ENCODE measurements at regions not wholly inside any gene's neighbourhood (a gene's known extent, or its start where the extent isn't known, plus 50 kb on each side); places are given as distances from the start of the nearest gene placed in this dataset.

DNA sequence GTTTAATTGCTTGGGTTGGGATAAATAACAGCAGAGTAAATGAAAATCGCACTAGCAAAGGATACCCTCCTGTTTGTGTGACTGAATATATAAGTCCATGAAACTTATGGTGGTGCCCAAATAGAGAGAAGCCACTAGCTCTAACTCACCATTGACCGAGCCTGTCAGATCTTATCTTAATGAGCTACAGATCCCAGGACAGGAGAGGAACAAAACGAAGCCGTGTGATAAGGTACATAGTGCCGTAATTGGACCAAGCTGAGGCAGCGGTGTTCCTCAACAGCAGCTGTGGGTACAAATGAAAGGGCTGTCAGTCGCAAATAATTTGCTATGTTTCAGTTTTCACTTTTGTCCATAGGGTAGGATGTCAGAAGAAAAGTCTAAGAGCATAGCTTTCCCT lies 276.1 kb downstream of the PTBP2 start:
- ChIA-PET CTCF (no interaction called here), POLR2A (interaction anchor here (0.6 kb wide), 1 partner anchor 137 kb away, joined by 3 read pairs; no protein-coding TSS in a partner anchor)
- Histone ChIP-seq H3K36me3 (ENCODE audit: control insufficient read depth, insufficient read depth, low read length) (no peaks in the 10 kb centered on the region), H3K4me3 (ENCODE audit: low read depth, low read length) (no peak overlapping the region), H3K27me3 (ENCODE audit: control insufficient read depth, insufficient read depth, low read length) (no peaks in the 10 kb centered on the region)
- DNase-seq (ENCODE audit: low read depth) = no peak
- TF ChIP-seq, protein P1, sequence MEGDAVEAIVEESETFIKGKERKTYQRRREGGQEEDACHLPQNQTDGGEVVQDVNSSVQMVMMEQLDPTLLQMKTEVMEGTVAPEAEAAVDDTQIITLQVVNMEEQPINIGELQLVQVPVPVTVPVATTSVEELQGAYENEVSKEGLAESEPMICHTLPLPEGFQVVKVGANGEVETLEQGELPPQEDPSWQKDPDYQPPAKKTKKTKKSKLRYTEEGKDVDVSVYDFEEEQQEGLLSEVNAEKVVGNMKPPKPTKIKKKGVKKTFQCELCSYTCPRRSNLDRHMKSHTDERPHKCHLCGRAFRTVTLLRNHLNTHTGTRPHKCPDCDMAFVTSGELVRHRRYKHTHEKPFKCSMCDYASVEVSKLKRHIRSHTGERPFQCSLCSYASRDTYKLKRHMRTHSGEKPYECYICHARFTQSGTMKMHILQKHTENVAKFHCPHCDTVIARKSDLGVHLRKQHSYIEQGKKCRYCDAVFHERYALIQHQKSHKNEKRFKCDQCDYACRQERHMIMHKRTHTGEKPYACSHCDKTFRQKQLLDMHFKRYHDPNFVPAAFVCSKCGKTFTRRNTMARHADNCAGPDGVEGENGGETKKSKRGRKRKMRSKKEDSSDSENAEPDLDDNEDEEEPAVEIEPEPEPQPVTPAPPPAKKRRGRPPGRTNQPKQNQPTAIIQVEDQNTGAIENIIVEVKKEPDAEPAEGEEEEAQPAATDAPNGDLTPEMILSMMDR (IDR thresholded peaks at IDR 0.05; ENCODE audit: insufficient read depth, low read depth, low read length) = no peak

- TF ChIP-seq, protein P1 (IDR thresholded peaks at IDR 0.05; ENCODE audit: insufficient read depth, low read depth, low read length) = no peak
- no peaks in the 10 kb centered on the region for H3K27me3 ChIP-seq (ENCODE audit: control insufficient read depth, insufficient read depth, low read length)
- no peaks in the 10 kb centered on the region for H3K36me3 ChIP-seq (ENCODE audit: control insufficient read depth, insufficient read depth, low read length)
- DNase-seq (ENCODE audit: low read depth) = no peak
- ChIA-PET CTCF (no interaction called here), POLR2A (no interaction called here)
- no peak overlapping the region for H3K4me3 ChIP-seq (ENCODE audit: low read depth, low read length)
Observed at GRCh38 chr1:96998466-96998865, 276.9 kb downstream of the PTBP2 start.

- H3K4me3 ChIP-seq (ENCODE audit: low read depth, low read length) = no peak overlapping the region
- DNase-seq (ENCODE audit: low read depth) = no peak
- H3K36me3 ChIP-seq (ENCODE audit: control insufficient read depth, insufficient read depth, low read length) = no peaks in the 10 kb centered on the region
- H3K27me3 ChIP-seq (ENCODE audit: control insufficient read depth, insufficient read depth, low read length) = no peaks in the 10 kb centered on the region
- POLR2A ChIA-PET = no interaction called here
- TF ChIP-seq, protein P1 (IDR thresholded peaks at IDR 0.05; ENCODE audit: insufficient read depth, low read depth, low read length) = no peak
- CTCF ChIA-PET = no interaction called here
Observed at GRCh38 chr1:96999191-96999590, 277.6 kb downstream of the PTBP2 start.

- Histone ChIP-seq H3K36me3 (ENCODE audit: control insufficient read depth, insufficient read depth, low read length) (no peaks in the 10 kb centered on the region), H3K4me3 (ENCODE audit: low read depth, low read length) (no peak overlapping the region), H3K27me3 (ENCODE audit: control insufficient read depth, insufficient read depth, low read length) (no peaks in the 10 kb centered on the region)
- no peak for DNase-seq (ENCODE audit: low read depth)
- ChIA-PET POLR2A (no interaction called here), CTCF (no interaction called here)
- TF ChIP-seq, protein P1 (IDR thresholded peaks at IDR 0.05; ENCODE audit: insufficient read depth, low read depth, low read length) = no peak
Observed at GRCh38 chr1:97004054-97004453, 282.5 kb downstream of the PTBP2 start.

DNA sequence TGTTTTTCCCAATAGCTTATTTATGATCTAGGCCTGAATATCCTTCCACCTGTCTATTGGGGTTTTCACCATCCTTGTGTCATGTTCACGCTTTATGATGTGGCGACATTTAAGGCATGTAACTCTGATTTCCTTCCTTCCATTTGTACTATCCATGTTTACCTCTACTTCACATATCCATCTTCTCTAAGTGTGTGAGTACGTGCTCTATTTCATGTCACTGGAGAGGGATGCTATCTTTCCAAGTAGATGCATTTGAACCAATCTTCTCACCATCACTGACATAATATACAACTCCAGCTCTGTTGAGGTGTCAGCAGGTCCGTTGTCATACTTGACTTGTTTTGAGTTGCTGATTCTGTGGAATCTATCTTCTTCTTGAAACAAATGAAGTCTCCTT lies 283.2 kb downstream of the PTBP2 start:
- no peaks in the 10 kb centered on the region for H3K36me3 ChIP-seq (ENCODE audit: control insufficient read depth, insufficient read depth, low read length)
- no peak overlapping the region for H3K4me3 ChIP-seq (ENCODE audit: low read depth, low read length)
- ChIA-PET POLR2A (no interaction called here), CTCF (no interaction called here)
- TF ChIP-seq, protein P1 (IDR thresholded peaks at IDR 0.05; ENCODE audit: insufficient read depth, low read depth, low read length) = no peak
- H3K27me3 ChIP-seq (ENCODE audit: control insufficient read depth, insufficient read depth, low read length) = no peaks in the 10 kb centered on the region
- no peak for DNase-seq (ENCODE audit: low read depth)
